Hepatocyte (in vitro differentiated cells): ENCODE measurements at regions not wholly inside any gene's neighbourhood (a gene's known extent, or its start where the extent isn't known, plus 50 kb on each side); places are given as distances from the start of the nearest gene placed in this dataset.

Experiments used
- DNase-seq: peaks from one replicate; pipeline ENCODE4 v3.0.0-alpha.2; 2016; ENCODE audit warnings: low spot score
- H2AFZ ChIP-seq: fragments of 200-600 bp; sonication (generic); 2 replicates; pipeline ENCODE4 v1.6.0; 2016; ENCODE audit warnings: antibody characterized with exemption, mild to moderate bottlenecking
- H3K27ac ChIP-seq: fragments of 200-600 bp; sonication (generic); 2 replicates; pipeline ENCODE4 v1.5.1; 2016; ENCODE audit warnings: mild to moderate bottlenecking
- H3K27me3 ChIP-seq: fragments of 200-600 bp; sonication (generic); 2 replicates; pipeline ENCODE4 v1.6.1; 2016
- H3K36me3 ChIP-seq: fragments of 200-600 bp; sonication (generic); replicated peaks from 2 replicates; pipeline ENCODE4 v1.5.1; 2016; ENCODE audit warnings: low read depth; ENCODE audit not compliant: insufficient read depth
- H3K4me1 ChIP-seq: fragments of 200-600 bp; sonication (generic); 2 replicates; pipeline ENCODE4 v1.5.1; 2016; ENCODE audit warnings: mild to moderate bottlenecking, moderate library complexity; ENCODE audit not compliant: insufficient read depth
- H3K4me2 ChIP-seq: fragments of 200-600 bp; sonication (generic); 2 replicates; pipeline ENCODE4 v1.6.0; 2016
- H3K4me3 ChIP-seq: fragments of 200-600 bp; sonication (generic); 2 replicates; pipeline ENCODE4 v1.5.1; 2016; ENCODE audit warnings: mild to moderate bottlenecking
- H3K79me2 ChIP-seq: fragments of 200-600 bp; sonication (generic); 2 replicates; pipeline ENCODE4 v1.6.0; 2017; ENCODE audit warnings: mild to moderate bottlenecking
- H3K9me2 ChIP-seq: fragments of 200-600 bp; sonication (generic); replicated peaks from 2 replicates; pipeline ENCODE4 v1.6.0; 2017; ENCODE audit warnings: mild to moderate bottlenecking; ENCODE audit not compliant: insufficient read depth
- H3K9me3 ChIP-seq: fragments of 200-600 bp; sonication (generic); 2 replicates; pipeline ENCODE4 v1.5.1; 2016; ENCODE audit warnings: low read depth, mild to moderate bottlenecking
- H4K20me1 ChIP-seq: fragments of 200-600 bp; sonication (generic); 2 replicates; pipeline ENCODE4 v1.6.0; 2016; ENCODE audit warnings: mild to moderate bottlenecking; ENCODE audit not compliant: insufficient read depth, poor library complexity, severe bottlenecking
- CTCF ChIP-seq: fragments of 200-600 bp; sonication (generic); IDR thresholded peaks from 2 replicates; pipeline ENCODE4 v1.5.1; 2016; ENCODE audit warnings: antibody characterized with exemption, mild to moderate bottlenecking; ENCODE audit not compliant: poor library complexity
- EZH2 ChIP-seq: fragments of 200-600 bp; sonication (generic); IDR thresholded peaks from 2 replicates; pipeline ENCODE4 v1.6.1; 2016; ENCODE audit warnings: antibody characterized with exemption, mild to moderate bottlenecking, borderline replicate concordance
- EZH2phosphoT487 ChIP-seq: fragments of 200-600 bp; sonication (generic); IDR thresholded peaks from one replicate; pipeline ENCODE4 v1.6.1; 2018; ENCODE audit warnings: antibody characterized with exemption, mild to moderate bottlenecking, low read depth, moderate library complexity; ENCODE audit not compliant: unreplicated experiment, severe bottlenecking
- WGBS: methylation state at CpG from one replicate; pipeline ENCODE4 v1.1.6; 2016; ENCODE audit warnings: low lambda C conversion rate; ENCODE audit errors: missing lambda C conversion rate; 5-methylcytosine and 5-hydroxymethylcytosine counted together

- Histone ChIP-seq H2AFZ (no peak overlapping the region), H3K9me3 (no peaks in the 10 kb centered on the region), H3K4me3 (no peak overlapping the region), H3K79me2 (no peaks in the 10 kb centered on the region), H3K27me3 (no peaks in the 10 kb centered on the region), H3K27ac (no peak overlapping the region), H3K4me2 (no peak overlapping the region), H3K4me1 (no peaks in the 10 kb centered on the region), H3K36me3 (no peaks in the 10 kb centered on the region), H4K20me1 (no peaks in the 10 kb centered on the region), H3K9me2 (no peaks in the 10 kb centered on the region)
- DNase-seq: no peak
- 82% methylated on average over 4 of the region's 4 CpGs for WGBS
- TF ChIP-seq CTCF (no peak), EZH2 (no peak), EZH2phosphoT487 (no peak)
These were observed 341.0 kb upstream of the CCL2 start for GRCh38 chr17:33914125-33914524.

GRCh38 chr17:33922971-33923370 lies 332.1 kb upstream of the CCL2 start:
- Histone ChIP-seq H3K79me2 (no peaks in the 10 kb centered on the region), H3K4me2 (no peak overlapping the region), H3K36me3 (no peaks in the 10 kb centered on the region), H3K4me1 (no peaks in the 10 kb centered on the region), H3K9me2 (no peaks in the 10 kb centered on the region), H3K27me3 (peaks cover 18% of the 10 kb centered on the region), H3K4me3 (no peak overlapping the region), H2AFZ (no peak overlapping the region), H4K20me1 (no peaks in the 10 kb centered on the region), H3K27ac (no peak overlapping the region), H3K9me3 (no peaks in the 10 kb centered on the region)
- DNase-seq: no peak
- TF ChIP-seq EZH2phosphoT487: no peak
- no peak for TF ChIP-seq EZH2
- no peak for TF ChIP-seq CTCF
- 84% methylated on average over 4 of the region's 4 CpGs for WGBS

DNA sequence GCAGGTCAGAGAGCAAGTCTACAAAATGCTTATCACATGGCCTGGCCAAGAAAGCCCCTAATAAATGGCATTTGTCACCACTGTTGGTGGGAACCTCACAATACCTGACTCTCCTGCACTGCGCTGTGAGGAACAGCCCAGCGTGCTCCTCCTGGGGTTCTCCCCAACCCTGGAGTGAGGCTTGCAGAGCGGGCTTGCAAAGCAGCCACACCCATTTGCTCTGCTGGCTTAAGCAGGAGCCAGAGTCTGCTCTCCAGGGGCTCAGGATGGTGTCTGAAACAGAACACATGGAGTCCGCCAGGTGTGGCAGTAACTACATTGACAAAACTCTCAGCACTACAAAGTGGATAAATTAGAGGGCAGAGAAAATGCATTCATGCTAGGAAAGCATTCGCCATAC lies 331.0 kb upstream of the CCL2 start:
- Histone ChIP-seq H3K4me3 (no peak overlapping the region), H3K36me3 (no peaks in the 10 kb centered on the region), H3K9me3 (no peaks in the 10 kb centered on the region), H4K20me1 (no peaks in the 10 kb centered on the region), H3K9me2 (no peaks in the 10 kb centered on the region), H2AFZ (no peak overlapping the region), H3K4me2 (no peak overlapping the region), H3K4me1 (no peaks in the 10 kb centered on the region), H3K27ac (no peak overlapping the region), H3K79me2 (no peaks in the 10 kb centered on the region), H3K27me3 (peaks cover 18% of the 10 kb centered on the region)
- no peak for TF ChIP-seq CTCF
- no peak for TF ChIP-seq EZH2phosphoT487
- no peak for TF ChIP-seq EZH2
- WGBS: 73% methylated on average over 5 of the region's 5 CpGs
- no peak for DNase-seq

DNA sequence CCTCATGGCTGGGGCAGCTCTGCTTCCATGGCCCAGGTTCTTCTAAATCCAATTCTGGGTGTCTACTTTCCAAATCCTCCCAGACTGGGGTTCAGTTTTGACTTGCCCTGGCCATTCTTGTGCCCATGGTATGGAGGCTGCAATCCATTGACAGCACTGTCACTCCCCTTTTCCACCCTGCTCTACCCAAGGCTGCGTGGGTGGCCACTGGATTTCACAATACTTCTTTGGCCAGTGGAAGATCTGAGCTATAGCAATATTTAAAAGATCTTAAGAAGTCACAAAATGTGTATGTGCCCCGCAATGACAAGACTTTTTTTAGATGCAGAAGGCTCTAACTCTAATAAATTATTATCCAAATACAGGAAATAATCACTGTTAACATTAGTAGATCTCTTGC lies 329.4 kb upstream of the CCL2 start:
- WGBS: 88% methylated on average over 2 of the region's 2 CpGs
- no peak for TF ChIP-seq EZH2phosphoT487
- no peak for TF ChIP-seq EZH2
- no peak for TF ChIP-seq CTCF
- Histone ChIP-seq H3K36me3 (no peaks in the 10 kb centered on the region), H3K9me2 (no peaks in the 10 kb centered on the region), H3K79me2 (no peaks in the 10 kb centered on the region), H3K4me2 (no peak overlapping the region), H3K4me3 (no peak overlapping the region), H3K4me1 (no peaks in the 10 kb centered on the region), H2AFZ (no peak overlapping the region), H3K27me3 (peaks cover 18% of the 10 kb centered on the region), H4K20me1 (no peaks in the 10 kb centered on the region), H3K9me3 (no peaks in the 10 kb centered on the region), H3K27ac (no peak overlapping the region)
- DNase-seq: no peak
